Uterus (tissue), 2 donors: ENCODE measurements at regions not wholly inside any gene's neighbourhood (a gene's known extent, or its start where the extent isn't known, plus 50 kb on each side); places are given as distances from the start of the nearest gene placed in this dataset.

Source experiments
- POLR2A ChIP-seq, 2 donors: fragments of 450-650 bp; IDR thresholded peaks; one replicate each; pipeline ENCODE4 v1.6.1; 2016; ENCODE audit warnings: antibody characterized with exemption in 2 of 2, mild to moderate bottlenecking in 1 of 2, moderate library complexity in 1 of 2
- TF ChIP-seq, protein P1 (sequence below), 4 experiments: fragments of 200-600 bp in 2 of 4; fragments of 450-650 bp in 2 of 4; sonication (generic) in 2 of 4; IDR thresholded peaks; one replicate each; pipeline ENCODE4 v1.5.1; 2016 to 2019; ENCODE audit warnings: antibody characterized with exemption in 4 of 4, mild to moderate bottlenecking in 2 of 4, moderate library complexity in 1 of 4

DNA sequence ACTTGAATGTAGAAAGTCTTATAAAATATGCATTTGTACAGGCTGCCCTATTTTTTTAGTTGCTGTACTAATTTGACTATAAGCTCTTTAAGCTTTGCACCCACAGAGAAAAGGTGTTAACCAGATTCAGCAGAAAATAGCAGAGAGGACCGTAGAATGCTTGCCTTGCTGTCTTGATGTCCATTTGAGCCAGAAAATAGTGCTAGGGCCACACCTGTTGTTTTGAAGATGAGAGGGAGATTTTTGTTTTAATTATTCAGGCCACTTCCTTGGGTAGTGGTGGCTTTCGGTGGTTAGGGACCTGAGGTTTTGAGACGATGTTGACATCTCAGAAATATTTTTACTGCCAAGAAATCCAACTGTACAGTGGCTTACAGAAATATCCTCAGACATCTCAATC lies 196.0 kb downstream of the SPATA31D1 start:
- TF ChIP-seq, protein P1, sequence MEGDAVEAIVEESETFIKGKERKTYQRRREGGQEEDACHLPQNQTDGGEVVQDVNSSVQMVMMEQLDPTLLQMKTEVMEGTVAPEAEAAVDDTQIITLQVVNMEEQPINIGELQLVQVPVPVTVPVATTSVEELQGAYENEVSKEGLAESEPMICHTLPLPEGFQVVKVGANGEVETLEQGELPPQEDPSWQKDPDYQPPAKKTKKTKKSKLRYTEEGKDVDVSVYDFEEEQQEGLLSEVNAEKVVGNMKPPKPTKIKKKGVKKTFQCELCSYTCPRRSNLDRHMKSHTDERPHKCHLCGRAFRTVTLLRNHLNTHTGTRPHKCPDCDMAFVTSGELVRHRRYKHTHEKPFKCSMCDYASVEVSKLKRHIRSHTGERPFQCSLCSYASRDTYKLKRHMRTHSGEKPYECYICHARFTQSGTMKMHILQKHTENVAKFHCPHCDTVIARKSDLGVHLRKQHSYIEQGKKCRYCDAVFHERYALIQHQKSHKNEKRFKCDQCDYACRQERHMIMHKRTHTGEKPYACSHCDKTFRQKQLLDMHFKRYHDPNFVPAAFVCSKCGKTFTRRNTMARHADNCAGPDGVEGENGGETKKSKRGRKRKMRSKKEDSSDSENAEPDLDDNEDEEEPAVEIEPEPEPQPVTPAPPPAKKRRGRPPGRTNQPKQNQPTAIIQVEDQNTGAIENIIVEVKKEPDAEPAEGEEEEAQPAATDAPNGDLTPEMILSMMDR (IDR thresholded peaks at IDR 0.05): no peak
- TF ChIP-seq POLR2A (IDR thresholded peaks at IDR 0.05): no peak
